Umbilical cord (tissue), 1 donor: ENCODE measurements at regions not wholly inside any gene's neighbourhood (a gene's known extent, or its start where the extent isn't known, plus 50 kb on each side); places are given as distances from the start of the nearest gene placed in this dataset.

Experiments
- DNase-seq: peaks from one replicate; pipeline ENCODE4 v3.0.0-alpha.2; 2015; ENCODE audit warnings: low spot score

GRCh38 chr7:19869979-19870378 is 96.6 kb upstream of the TMEM196 start:
- no peak for DNase-seq

DNA sequence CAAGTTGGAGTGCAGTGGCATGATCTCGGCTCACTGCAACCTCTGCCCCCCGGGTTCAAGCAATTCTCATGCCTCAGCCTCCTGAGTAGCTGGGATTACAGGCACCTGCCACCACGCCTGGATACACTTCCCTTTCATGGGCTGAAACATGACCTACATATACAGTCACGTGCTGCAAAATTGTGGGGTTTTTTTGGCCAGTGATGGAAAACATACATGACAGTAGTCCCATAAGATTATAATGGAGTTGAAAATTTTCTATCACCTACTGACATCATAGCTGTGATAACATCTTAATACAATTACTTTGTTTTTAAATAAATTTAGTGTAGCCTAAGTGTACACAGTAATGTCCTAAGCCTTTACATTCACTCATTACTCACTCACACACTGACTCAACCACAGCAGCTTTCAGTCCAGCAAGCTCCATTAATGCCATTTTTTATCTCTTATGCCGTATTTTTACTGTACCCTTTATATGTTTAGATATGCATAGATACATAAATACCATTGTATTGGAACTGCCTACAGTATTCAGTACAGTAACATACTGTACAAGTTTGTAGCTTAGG is 79.9 kb upstream of the TMEM196 start:
- no peak for DNase-seq

DNA sequence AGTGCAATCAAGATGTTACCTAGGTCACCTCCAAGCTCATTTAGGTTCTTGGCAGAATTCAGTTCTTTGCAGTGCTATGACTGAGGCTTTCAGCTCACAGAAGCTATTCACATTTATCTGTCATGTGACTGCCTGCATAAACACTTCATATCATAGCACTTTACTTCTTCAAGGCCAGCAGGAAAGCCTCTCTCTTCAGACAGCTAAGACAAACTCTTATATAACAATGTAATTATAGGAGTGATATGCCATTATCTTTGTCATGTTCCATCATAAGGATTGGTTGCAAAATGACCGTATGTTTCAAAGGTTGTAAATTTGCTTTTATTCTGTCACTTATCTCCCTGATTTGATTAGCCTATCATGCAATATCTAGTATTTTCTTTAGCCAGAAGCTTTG is 78.8 kb upstream of the TMEM196 start:
- DNase-seq: no peak

- no peak for DNase-seq
Observed at GRCh38 chr7:19851504-19851903, 78.1 kb upstream of the TMEM196 start.

DNA sequence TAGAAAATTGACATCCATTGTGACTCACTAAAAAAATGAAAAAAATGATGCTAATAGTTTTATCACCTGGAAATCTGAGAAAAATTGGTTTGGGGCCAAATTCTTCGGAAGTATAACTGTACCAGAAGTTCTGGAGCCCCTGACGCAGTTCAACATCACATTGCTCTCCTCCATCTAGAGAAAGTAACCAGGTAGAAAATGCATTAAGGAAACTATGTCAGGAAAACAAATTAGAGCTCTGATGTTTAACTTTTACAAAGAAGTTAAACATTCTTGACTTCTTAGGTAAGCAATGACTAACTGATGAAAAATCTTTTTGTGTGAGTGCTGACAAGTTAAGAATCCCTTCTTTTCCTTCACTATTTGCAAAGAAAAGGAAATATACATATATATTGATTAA is 61.1 kb upstream of the TMEM196 start:
- no peak for DNase-seq

DNA sequence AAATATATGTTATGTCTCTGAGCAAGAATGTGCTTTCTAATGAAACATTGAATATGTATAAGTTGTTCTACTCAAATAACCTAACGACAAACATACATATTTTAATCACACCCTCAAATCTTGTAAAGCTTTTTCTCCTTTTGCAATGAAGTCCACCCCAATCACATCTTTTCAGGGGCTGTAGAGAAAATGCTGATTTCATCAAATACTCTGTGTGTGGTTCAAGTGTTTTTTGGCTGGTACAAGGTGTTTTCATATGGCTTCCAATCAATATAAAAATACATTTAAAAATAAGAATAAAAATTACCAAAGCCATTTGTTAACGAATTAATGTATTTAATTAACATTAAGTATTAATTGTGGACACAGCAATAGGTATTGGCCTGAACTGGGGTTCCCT is 57.2 kb upstream of the TMEM196 start:
- no peak for DNase-seq
